Nephron progenitor cell (in vitro differentiated cells): ENCODE measurements at regions not wholly inside any gene's neighbourhood (a gene's known extent, or its start where the extent isn't known, plus 50 kb on each side); places are given as distances from the start of the nearest gene placed in this dataset.

Experiments
- DNase-seq: peaks from one replicate; pipeline ENCODE4 v3.0.0; 2021
- H3K27ac Mint-ChIP-seq: 2 replicates; pipeline ENCODE4 v1.8.0; 2021; ENCODE audit warnings: mild to moderate bottlenecking, moderate library complexity, mixed read lengths
- H3K27me3 Mint-ChIP-seq: 2 replicates; pipeline ENCODE4 v1.8.0; 2021; ENCODE audit warnings: mild to moderate bottlenecking, low read depth, mixed read lengths; ENCODE audit not compliant: poor library complexity
- H3K36me3 Mint-ChIP-seq: 2 replicates; pipeline ENCODE4 v1.8.0; 2021; ENCODE audit warnings: low read depth, mixed read lengths
- H3K4me1 Mint-ChIP-seq: 2 replicates; pipeline ENCODE4 v1.8.0; 2021; ENCODE audit warnings: mixed read lengths
- H3K4me3 Mint-ChIP-seq: 2 replicates; pipeline ENCODE4 v1.8.0; 2021; ENCODE audit warnings: mild to moderate bottlenecking, moderate library complexity, mixed read lengths
- H3K9me3 Mint-ChIP-seq: 2 replicates; pipeline ENCODE4 v1.8.0; 2021; ENCODE audit warnings: mild to moderate bottlenecking, moderate library complexity, mixed read lengths
- TF ChIP-seq, protein P1 (sequence below): fragments of 200-600 bp; sonication (generic); IDR thresholded peaks from 2 replicates; pipeline ENCODE4 v1.5.0; 2021; ENCODE audit warnings: antibody characterized with exemption

- Mint-ChIP-seq H3K4me3 (no peak overlapping the region), H3K4me1 (peaks cover 52% of the 10 kb centered on the region), H3K36me3 (no peaks in the 10 kb centered on the region), H3K27ac (no peak overlapping the region), H3K9me3 (peaks cover 13% of the 10 kb centered on the region), H3K27me3 (no peaks in the 10 kb centered on the region)
- no peak for DNase-seq
- TF ChIP-seq, protein P1, sequence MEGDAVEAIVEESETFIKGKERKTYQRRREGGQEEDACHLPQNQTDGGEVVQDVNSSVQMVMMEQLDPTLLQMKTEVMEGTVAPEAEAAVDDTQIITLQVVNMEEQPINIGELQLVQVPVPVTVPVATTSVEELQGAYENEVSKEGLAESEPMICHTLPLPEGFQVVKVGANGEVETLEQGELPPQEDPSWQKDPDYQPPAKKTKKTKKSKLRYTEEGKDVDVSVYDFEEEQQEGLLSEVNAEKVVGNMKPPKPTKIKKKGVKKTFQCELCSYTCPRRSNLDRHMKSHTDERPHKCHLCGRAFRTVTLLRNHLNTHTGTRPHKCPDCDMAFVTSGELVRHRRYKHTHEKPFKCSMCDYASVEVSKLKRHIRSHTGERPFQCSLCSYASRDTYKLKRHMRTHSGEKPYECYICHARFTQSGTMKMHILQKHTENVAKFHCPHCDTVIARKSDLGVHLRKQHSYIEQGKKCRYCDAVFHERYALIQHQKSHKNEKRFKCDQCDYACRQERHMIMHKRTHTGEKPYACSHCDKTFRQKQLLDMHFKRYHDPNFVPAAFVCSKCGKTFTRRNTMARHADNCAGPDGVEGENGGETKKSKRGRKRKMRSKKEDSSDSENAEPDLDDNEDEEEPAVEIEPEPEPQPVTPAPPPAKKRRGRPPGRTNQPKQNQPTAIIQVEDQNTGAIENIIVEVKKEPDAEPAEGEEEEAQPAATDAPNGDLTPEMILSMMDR, result no peak
Measured at GRCh38 chr1:182304627-182305026, 87.0 kb downstream of the GLUL start.

DNA sequence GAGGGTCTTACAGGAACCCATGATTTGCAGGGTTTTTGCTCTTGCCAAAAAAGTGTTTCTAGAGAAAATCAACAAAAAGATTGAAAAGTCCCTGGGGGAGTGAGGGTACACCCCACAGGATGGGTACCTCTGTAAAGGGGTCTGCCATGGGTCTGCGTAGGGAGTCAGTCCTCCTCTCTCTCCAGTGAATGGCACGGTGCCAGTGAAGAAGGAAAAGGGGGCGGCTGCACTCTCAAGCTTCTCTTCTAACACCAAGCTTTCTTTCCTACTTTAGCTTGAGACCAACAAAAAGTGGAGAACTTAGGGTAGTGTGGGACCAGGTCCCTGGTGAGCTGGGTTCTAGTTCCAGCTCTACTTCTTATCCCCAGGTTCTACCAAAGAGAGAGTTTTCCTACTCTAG, 87.4 kb downstream of the GLUL start:
- H3K27me3 Mint-ChIP-seq, result no peaks in the 10 kb centered on the region
- peaks cover 13% of the 10 kb centered on the region for H3K9me3 Mint-ChIP-seq
- H3K27ac Mint-ChIP-seq, result no peak overlapping the region
- TF ChIP-seq, protein P1, result no peak
- peaks cover 51% of the 10 kb centered on the region for H3K4me1 Mint-ChIP-seq
- no peak overlapping the region for H3K4me3 Mint-ChIP-seq
- DNase-seq, result no peak
- no peaks in the 10 kb centered on the region for H3K36me3 Mint-ChIP-seq

DNA sequence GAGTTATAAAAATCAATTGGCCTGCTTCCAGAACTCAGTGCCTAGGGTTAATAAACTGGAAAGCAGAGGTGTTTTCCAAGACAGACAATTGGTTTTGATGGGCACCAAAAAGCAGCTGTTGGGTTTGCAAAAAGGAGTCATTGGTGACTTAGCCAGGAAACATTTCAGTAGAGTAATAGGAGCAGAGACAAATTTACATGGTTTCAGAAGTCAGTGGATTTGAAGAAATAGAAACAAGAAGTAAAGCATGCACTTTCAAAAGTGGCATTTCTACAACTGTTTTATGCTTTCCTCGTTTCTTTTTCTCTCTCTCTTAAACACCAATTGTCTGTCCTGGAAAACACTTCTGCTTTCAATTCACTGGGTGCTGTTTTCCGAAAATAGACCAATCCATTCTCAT, 87.8 kb downstream of the GLUL start:
- no peak overlapping the region for H3K27ac Mint-ChIP-seq
- no peaks in the 10 kb centered on the region for H3K36me3 Mint-ChIP-seq
- no peaks in the 10 kb centered on the region for H3K27me3 Mint-ChIP-seq
- H3K4me3 Mint-ChIP-seq, result no peak overlapping the region
- TF ChIP-seq, protein P1, result no peak
- peaks cover 13% of the 10 kb centered on the region for H3K9me3 Mint-ChIP-seq
- H3K4me1 Mint-ChIP-seq, result peaks cover 50% of the 10 kb centered on the region
- DNase-seq, result no peak

GRCh38 chr1:182301467-182302198, 90.0 kb downstream of the GLUL start:
- no peak overlapping the region for H3K4me3 Mint-ChIP-seq
- TF ChIP-seq, protein P1, result no peak
- H3K4me1 Mint-ChIP-seq, result peaks cover 54% of the 10 kb centered on the region
- H3K27me3 Mint-ChIP-seq, result no peaks in the 10 kb centered on the region
- peaks cover 13% of the 10 kb centered on the region for H3K9me3 Mint-ChIP-seq
- no peak for DNase-seq
- H3K36me3 Mint-ChIP-seq, result no peaks in the 10 kb centered on the region
- no peak overlapping the region for H3K27ac Mint-ChIP-seq

DNA sequence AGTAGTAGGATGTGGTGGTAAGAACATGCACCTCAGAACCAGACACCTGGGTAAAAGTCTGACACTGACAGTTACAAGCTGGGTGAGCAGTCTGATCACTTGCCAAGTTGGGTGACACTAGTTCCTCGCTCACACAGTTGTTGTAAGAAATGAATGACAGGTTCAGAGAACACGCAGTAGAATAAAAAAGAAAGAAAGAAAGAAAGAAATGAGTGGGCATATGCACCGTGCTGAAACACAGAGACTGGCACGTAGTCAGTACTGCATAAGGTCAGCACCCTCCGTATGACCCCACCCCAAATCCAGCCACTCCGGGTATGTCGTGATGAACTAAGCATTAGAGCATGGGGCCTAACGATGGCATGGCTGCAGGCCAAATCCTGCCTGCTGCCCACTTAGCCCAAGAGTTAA, 90.6 kb downstream of the GLUL start:
- no peak for DNase-seq
- H3K9me3 Mint-ChIP-seq, result peaks cover 13% of the 10 kb centered on the region
- no peak overlapping the region for H3K27ac Mint-ChIP-seq
- no peak overlapping the region for H3K4me3 Mint-ChIP-seq
- peaks cover 55% of the 10 kb centered on the region for H3K4me1 Mint-ChIP-seq
- no peaks in the 10 kb centered on the region for H3K36me3 Mint-ChIP-seq
- no peaks in the 10 kb centered on the region for H3K27me3 Mint-ChIP-seq
- TF ChIP-seq, protein P1, result no peak
